Middle frontal gyrus (tissue), 1 donor: ENCODE measurements at regions not wholly inside any gene's neighbourhood (a gene's known extent, or its start where the extent isn't known, plus 50 kb on each side); places are given as distances from the start of the nearest gene placed in this dataset.

Source experiments
- DNase-seq: peaks from one replicate; pipeline ENCODE4 v3.0.0-alpha.2; 2015; ENCODE audit warnings: low spot score; ENCODE audit errors: extremely low spot score

GRCh38 chr5:158644301-158644700, 455.4 kb downstream of the EBF1 start:
- DNase-seq: no peak

GRCh38 chr5:158643840-158644239, 455.9 kb downstream of the EBF1 start:
- no peak for DNase-seq

- DNase-seq: no peak
Observed at GRCh38 chr5:158642879-158643278, 456.8 kb downstream of the EBF1 start.

- DNase-seq: no peak
Observed at GRCh38 chr5:158641016-158641415, 458.7 kb downstream of the EBF1 start.

GRCh38 chr5:158640593-158640980, 459.1 kb downstream of the EBF1 start:
- no peak for DNase-seq

GRCh38 chr5:158639881-158640592, 459.7 kb downstream of the EBF1 start:
- no peak for DNase-seq

- no peak for DNase-seq
Observed at GRCh38 chr5:158638396-158638795, 461.3 kb downstream of the EBF1 start.

GRCh38 chr5:158637039-158637438, 462.7 kb downstream of the EBF1 start:
- DNase-seq: no peak

- DNase-seq: no peak
Observed at GRCh38 chr5:158635565-158635964, 464.2 kb downstream of the EBF1 start.

- no peak for DNase-seq
Observed at GRCh38 chr5:158634714-158635113, 465.0 kb downstream of the EBF1 start.

- DNase-seq: no peak
Observed at GRCh38 chr5:158629591-158630312, 470.0 kb downstream of the EBF1 start.

GRCh38 chr5:158626718-158627117, 473.0 kb downstream of the EBF1 start:
- no peak for DNase-seq

GRCh38 chr5:158623971-158624370, 475.7 kb downstream of the EBF1 start:
- DNase-seq: no peak

- no peak for DNase-seq
Observed at GRCh38 chr5:158621391-158621790, 478.3 kb downstream of the EBF1 start.

GRCh38 chr5:158619083-158619788, 480.5 kb downstream of the EBF1 start:
- no peak for DNase-seq

- DNase-seq: no peak
Observed at GRCh38 chr5:158618256-158618655, 481.5 kb downstream of the EBF1 start.

- no peak for DNase-seq
Observed at GRCh38 chr5:158616707-158617106, 483.0 kb downstream of the EBF1 start.

GRCh38 chr5:158614951-158615350, 484.8 kb downstream of the EBF1 start:
- DNase-seq: no peak

GRCh38 chr5:158611581-158611980, 488.1 kb downstream of the EBF1 start:
- no peak for DNase-seq

GRCh38 chr5:158610051-158610415, 489.7 kb downstream of the EBF1 start:
- no peak for DNase-seq

- DNase-seq: no peak
Observed at GRCh38 chr5:158609333-158610050, 490.2 kb downstream of the EBF1 start.

- DNase-seq: no peak
Observed at GRCh38 chr5:158607088-158607487, 492.6 kb downstream of the EBF1 start.
